ENCODE measurements at regions not wholly inside any gene's neighbourhood (a gene's known extent, or its start where the extent isn't known, plus 50 kb on each side); places are given as distances from the start of the nearest gene placed in this dataset.

GRCh38 chr2:122210898-122211856, 455.7 kb downstream of the TSN start:
- TF ChIP-seq, protein P1, sequence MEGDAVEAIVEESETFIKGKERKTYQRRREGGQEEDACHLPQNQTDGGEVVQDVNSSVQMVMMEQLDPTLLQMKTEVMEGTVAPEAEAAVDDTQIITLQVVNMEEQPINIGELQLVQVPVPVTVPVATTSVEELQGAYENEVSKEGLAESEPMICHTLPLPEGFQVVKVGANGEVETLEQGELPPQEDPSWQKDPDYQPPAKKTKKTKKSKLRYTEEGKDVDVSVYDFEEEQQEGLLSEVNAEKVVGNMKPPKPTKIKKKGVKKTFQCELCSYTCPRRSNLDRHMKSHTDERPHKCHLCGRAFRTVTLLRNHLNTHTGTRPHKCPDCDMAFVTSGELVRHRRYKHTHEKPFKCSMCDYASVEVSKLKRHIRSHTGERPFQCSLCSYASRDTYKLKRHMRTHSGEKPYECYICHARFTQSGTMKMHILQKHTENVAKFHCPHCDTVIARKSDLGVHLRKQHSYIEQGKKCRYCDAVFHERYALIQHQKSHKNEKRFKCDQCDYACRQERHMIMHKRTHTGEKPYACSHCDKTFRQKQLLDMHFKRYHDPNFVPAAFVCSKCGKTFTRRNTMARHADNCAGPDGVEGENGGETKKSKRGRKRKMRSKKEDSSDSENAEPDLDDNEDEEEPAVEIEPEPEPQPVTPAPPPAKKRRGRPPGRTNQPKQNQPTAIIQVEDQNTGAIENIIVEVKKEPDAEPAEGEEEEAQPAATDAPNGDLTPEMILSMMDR (IDR thresholded peaks at IDR 0.05; ENCODE audit: insufficient read depth, low read length) = no peak
- TF ChIP-seq GABPA (IDR thresholded peaks at IDR 0.05; ENCODE audit: low read depth) (no peak), POLR2AphosphoS5 (IDR thresholded peaks at IDR 0.05; ENCODE audit: low read depth) (no peak), SPI1 (IDR thresholded peaks at IDR 0.05; ENCODE audit: borderline replicate concordance, low read depth) (no peak)
- TF ChIP-seq, protein P2, sequence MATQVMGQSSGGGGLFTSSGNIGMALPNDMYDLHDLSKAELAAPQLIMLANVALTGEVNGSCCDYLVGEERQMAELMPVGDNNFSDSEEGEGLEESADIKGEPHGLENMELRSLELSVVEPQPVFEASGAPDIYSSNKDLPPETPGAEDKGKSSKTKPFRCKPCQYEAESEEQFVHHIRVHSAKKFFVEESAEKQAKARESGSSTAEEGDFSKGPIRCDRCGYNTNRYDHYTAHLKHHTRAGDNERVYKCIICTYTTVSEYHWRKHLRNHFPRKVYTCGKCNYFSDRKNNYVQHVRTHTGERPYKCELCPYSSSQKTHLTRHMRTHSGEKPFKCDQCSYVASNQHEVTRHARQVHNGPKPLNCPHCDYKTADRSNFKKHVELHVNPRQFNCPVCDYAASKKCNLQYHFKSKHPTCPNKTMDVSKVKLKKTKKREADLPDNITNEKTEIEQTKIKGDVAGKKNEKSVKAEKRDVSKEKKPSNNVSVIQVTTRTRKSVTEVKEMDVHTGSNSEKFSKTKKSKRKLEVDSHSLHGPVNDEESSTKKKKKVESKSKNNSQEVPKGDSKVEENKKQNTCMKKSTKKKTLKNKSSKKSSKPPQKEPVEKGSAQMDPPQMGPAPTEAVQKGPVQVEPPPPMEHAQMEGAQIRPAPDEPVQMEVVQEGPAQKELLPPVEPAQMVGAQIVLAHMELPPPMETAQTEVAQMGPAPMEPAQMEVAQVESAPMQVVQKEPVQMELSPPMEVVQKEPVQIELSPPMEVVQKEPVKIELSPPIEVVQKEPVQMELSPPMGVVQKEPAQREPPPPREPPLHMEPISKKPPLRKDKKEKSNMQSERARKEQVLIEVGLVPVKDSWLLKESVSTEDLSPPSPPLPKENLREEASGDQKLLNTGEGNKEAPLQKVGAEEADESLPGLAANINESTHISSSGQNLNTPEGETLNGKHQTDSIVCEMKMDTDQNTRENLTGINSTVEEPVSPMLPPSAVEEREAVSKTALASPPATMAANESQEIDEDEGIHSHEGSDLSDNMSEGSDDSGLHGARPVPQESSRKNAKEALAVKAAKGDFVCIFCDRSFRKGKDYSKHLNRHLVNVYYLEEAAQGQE (IDR thresholded peaks at IDR 0.05; ENCODE audit: insufficient replicate concordance, low read depth) = no peak
- H3K27ac ChIP-seq (replicated peaks) = no peak overlapping the region
- no peak for DNase-seq (ENCODE audit: low read depth in 1 of 2, low spot score in 1 of 2)
- no peak overlapping the region for H3K4me3 ChIP-seq (replicated peaks; ENCODE audit: insufficient read depth, low read length)
- peaks cover 3% of the 10 kb centered on the region for H3K27me3 ChIP-seq (ENCODE audit: insufficient read depth, poor library complexity, severe bottlenecking)

GRCh38 chr2:122213312-122213711, 457.9 kb downstream of the TSN start:
- no peak overlapping the region for H3K4me3 ChIP-seq (replicated peaks; ENCODE audit: insufficient read depth, low read length)
- TF ChIP-seq SPI1 (IDR thresholded peaks at IDR 0.05; ENCODE audit: borderline replicate concordance, low read depth) (no peak), POLR2AphosphoS5 (IDR thresholded peaks at IDR 0.05; ENCODE audit: low read depth) (no peak), GABPA (IDR thresholded peaks at IDR 0.05; ENCODE audit: low read depth) (no peak)
- TF ChIP-seq, protein P2 (IDR thresholded peaks at IDR 0.05; ENCODE audit: insufficient replicate concordance, low read depth) = no peak
- TF ChIP-seq, protein P1 (IDR thresholded peaks at IDR 0.05; ENCODE audit: insufficient read depth, low read length) = no peak
- H3K27me3 ChIP-seq (ENCODE audit: insufficient read depth, poor library complexity, severe bottlenecking) = peaks cover 7% of the 10 kb centered on the region
- no peak for DNase-seq (ENCODE audit: low read depth in 1 of 2, low spot score in 1 of 2)
- H3K27ac ChIP-seq (replicated peaks) = no peak overlapping the region

GRCh38 chr2:122216071-122216470, 460.6 kb downstream of the TSN start:
- TF ChIP-seq, protein P1 (IDR thresholded peaks at IDR 0.05; ENCODE audit: insufficient read depth, low read length) = no peak
- TF ChIP-seq GABPA (IDR thresholded peaks at IDR 0.05; ENCODE audit: low read depth) = no peak
- TF ChIP-seq POLR2AphosphoS5 (IDR thresholded peaks at IDR 0.05; ENCODE audit: low read depth) = no peak
- TF ChIP-seq, protein P2 (IDR thresholded peaks at IDR 0.05; ENCODE audit: insufficient replicate concordance, low read depth) = no peak
- no peak for TF ChIP-seq SPI1 (IDR thresholded peaks at IDR 0.05; ENCODE audit: borderline replicate concordance, low read depth)
- Histone ChIP-seq H3K4me3 (replicated peaks; ENCODE audit: insufficient read depth, low read length) (no peak overlapping the region), H3K27ac (replicated peaks) (no peak overlapping the region), H3K27me3 (ENCODE audit: insufficient read depth, poor library complexity, severe bottlenecking) (peaks cover 7% of the 10 kb centered on the region)
- DNase-seq (ENCODE audit: low read depth in 1 of 2, low spot score in 1 of 2) = no peak

Data from HL-60 (cell line).